PC-3 (cell line): ENCODE measurements at regions not wholly inside any gene's neighbourhood (a gene's known extent, or its start where the extent isn't known, plus 50 kb on each side); places are given as distances from the start of the nearest gene placed in this dataset.

ENCODE experiments used
- ATAC-seq: fragments of 200-7000 bp; cut with Tn5 transposase; 2 replicates; pipeline ENCODE4 v1.9.1; 2020; ENCODE audit warnings: mild to moderate bottlenecking, moderate library complexity
- BruUV-seq: library from RNA; stranded (reverse); fragments of 400-500 nt; replicated peaks from 2 replicates; lab custom pipeline; 2021; lab: Mats Ljungman, UMichigan
- CTCF ChIA-PET: fragments of 300-600 bp; sonication (Branson Sonifier 250); formaldehyde crosslinking; loops from one replicate; lab custom pipeline; 2022; ENCODE audit warnings: antibody characterized with exemption; lab: Charles Lee
- POLR2A ChIA-PET: fragments of 300-600 bp; sonication (Branson Sonifier 250); formaldehyde crosslinking; loops from one replicate; lab custom pipeline; 2022; ENCODE audit warnings: antibody characterized with exemption; ENCODE audit not compliant: unreplicated experiment; lab: Charles Lee
- DNase-seq: peaks from one replicate; pipeline ENCODE4 v3.0.0-alpha.2; 2015
- H2AFZ ChIP-seq: fragments of 300-600 bp; sonication (generic); 2 replicates; pipeline ENCODE4 v1.6.0; 2016; ENCODE audit warnings: antibody characterized with exemption, low read length
- H3F3A ChIP-seq: fragments of 300-600 bp; sonication (generic); one replicate; pipeline ENCODE4 v1.6.0; 2017; ENCODE audit warnings: antibody characterized with exemption, low read length, control low read depth, mild to moderate bottlenecking; ENCODE audit not compliant: unreplicated experiment
- H3K27ac ChIP-seq: fragments of 300-600 bp; sonication (generic); 2 replicates; pipeline ENCODE4 v1.5.1; 2016; ENCODE audit warnings: mild to moderate bottlenecking, low read length
- H3K27me3 ChIP-seq: fragments of 300-600 bp; sonication (generic); 2 replicates; pipeline ENCODE4 v1.6.1; 2016; ENCODE audit warnings: low read length, mixed read lengths
- H3K36me3 ChIP-seq: fragments of 300-600 bp; sonication (generic); 2 replicates; pipeline ENCODE4 v1.6.1; 2016; ENCODE audit warnings: low read depth, mixed run types, low read length, mixed read lengths
- H3K4me1 ChIP-seq: fragments of 300-600 bp; sonication (generic); 2 replicates; pipeline ENCODE4 v1.5.1; 2016; ENCODE audit warnings: low read length; ENCODE audit not compliant: insufficient read depth
- H3K4me2 ChIP-seq: fragments of 300-600 bp; sonication (generic); 2 replicates; pipeline ENCODE4 v1.6.0; 2016; ENCODE audit warnings: low read length
- H3K4me3 ChIP-seq: fragments of 300-600 bp; sonication (generic); 2 replicates; pipeline ENCODE4 v1.5.1; 2016; ENCODE audit warnings: mild to moderate bottlenecking, low read length, mixed read lengths
- H3K79me2 ChIP-seq: fragments of 300-600 bp; sonication (generic); 2 replicates; pipeline ENCODE4 v1.6.1; 2017; ENCODE audit warnings: low read length, mixed read lengths
- H3K9ac ChIP-seq: fragments of 300-600 bp; sonication (generic); 2 replicates; pipeline ENCODE4 v1.6.0; 2016; ENCODE audit warnings: mild to moderate bottlenecking, low read length
- H3K9me2 ChIP-seq: fragments of 300-600 bp; sonication (generic); replicated peaks from 2 replicates; pipeline ENCODE4 v1.6.1; 2016; ENCODE audit warnings: mixed run types, low read length, mixed read lengths
- H3K9me3 ChIP-seq: fragments of 300-600 bp; sonication (generic); 2 replicates; pipeline ENCODE4 v1.6.1; 2016; ENCODE audit warnings: low read length, mixed read lengths
- H4K20me1 ChIP-seq: fragments of 300-600 bp; sonication (generic); 2 replicates; pipeline ENCODE4 v1.6.1; 2016; ENCODE audit warnings: low read length, mixed read lengths
- EZH2 ChIP-seq: fragments of 300-600 bp; sonication (generic); IDR thresholded peaks from one replicate; pipeline ENCODE4 v1.6.1; 2017; ENCODE audit warnings: antibody characterized with exemption, mild to moderate bottlenecking, low read length; ENCODE audit not compliant: unreplicated experiment
- EZH2phosphoT487 ChIP-seq: fragments of 300-600 bp; sonication (generic); IDR thresholded peaks from 2 replicates; pipeline ENCODE4 v1.6.1; 2018; ENCODE audit warnings: mild to moderate bottlenecking, antibody characterized with exemption, low read length, borderline replicate concordance
- intact Hi-C: fragments of 100-400 bp; cut with micrococcal nuclease; formaldehyde crosslinking; loops from 2 replicates; pipeline ENCODE4 v1.9.0; 2023
- TF ChIP-seq, protein P1 (sequence below): fragments of 300-600 bp; sonication (generic); conservative IDR thresholded peaks from 2 replicates; pipeline ENCODE4 v1.5.1; 2017; ENCODE audit warnings: antibody characterized with exemption, low read depth, mild to moderate bottlenecking, low read length

DNA sequence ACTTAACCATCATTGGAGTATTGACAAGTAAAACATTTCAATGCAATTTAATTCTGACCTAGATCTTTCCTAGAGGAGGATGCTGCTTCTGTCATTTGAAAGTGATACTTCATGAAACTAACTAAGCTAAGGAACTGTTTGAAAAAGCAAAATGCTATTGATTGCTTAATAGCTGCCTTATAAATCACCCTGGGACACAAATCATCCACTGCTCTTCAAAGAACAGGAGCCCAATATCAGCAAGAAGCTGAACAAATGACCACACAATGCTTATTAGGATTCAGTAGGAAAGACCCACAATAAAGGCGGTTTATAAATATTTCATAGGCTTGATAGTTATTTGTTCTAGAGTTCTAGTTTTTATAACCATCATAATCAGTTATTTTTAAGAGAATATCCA lies 216.3 kb downstream of the TEX36 start:
- DNase-seq (no peak), ATAC-seq (no peak)
- Histone ChIP-seq H3K9me3 (no peaks in the 10 kb centered on the region), H3K9me2 (no peaks in the 10 kb centered on the region), H3K27me3 (peaks cover 85% of the 10 kb centered on the region), H3K4me3 (no peak overlapping the region), H3K79me2 (no peaks in the 10 kb centered on the region), H3F3A (no peaks in the 10 kb centered on the region), H2AFZ (no peak overlapping the region), H3K36me3 (no peaks in the 10 kb centered on the region), H3K4me2 (no peak overlapping the region), H3K27ac (no peak overlapping the region), H3K9ac (no peak overlapping the region), H4K20me1 (no peaks in the 10 kb centered on the region), H3K4me1 (no peaks in the 10 kb centered on the region)
- CTCF ChIA-PET, result no interaction called here
- no peak for TF ChIP-seq EZH2phosphoT487
- TF ChIP-seq, protein P1, sequence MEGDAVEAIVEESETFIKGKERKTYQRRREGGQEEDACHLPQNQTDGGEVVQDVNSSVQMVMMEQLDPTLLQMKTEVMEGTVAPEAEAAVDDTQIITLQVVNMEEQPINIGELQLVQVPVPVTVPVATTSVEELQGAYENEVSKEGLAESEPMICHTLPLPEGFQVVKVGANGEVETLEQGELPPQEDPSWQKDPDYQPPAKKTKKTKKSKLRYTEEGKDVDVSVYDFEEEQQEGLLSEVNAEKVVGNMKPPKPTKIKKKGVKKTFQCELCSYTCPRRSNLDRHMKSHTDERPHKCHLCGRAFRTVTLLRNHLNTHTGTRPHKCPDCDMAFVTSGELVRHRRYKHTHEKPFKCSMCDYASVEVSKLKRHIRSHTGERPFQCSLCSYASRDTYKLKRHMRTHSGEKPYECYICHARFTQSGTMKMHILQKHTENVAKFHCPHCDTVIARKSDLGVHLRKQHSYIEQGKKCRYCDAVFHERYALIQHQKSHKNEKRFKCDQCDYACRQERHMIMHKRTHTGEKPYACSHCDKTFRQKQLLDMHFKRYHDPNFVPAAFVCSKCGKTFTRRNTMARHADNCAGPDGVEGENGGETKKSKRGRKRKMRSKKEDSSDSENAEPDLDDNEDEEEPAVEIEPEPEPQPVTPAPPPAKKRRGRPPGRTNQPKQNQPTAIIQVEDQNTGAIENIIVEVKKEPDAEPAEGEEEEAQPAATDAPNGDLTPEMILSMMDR, result no peak
- no peak for TF ChIP-seq EZH2
- intact Hi-C loops, result no loop called here
- POLR2A ChIA-PET, result no interaction called here
- no TSS peak for BruUV-seq

DNA sequence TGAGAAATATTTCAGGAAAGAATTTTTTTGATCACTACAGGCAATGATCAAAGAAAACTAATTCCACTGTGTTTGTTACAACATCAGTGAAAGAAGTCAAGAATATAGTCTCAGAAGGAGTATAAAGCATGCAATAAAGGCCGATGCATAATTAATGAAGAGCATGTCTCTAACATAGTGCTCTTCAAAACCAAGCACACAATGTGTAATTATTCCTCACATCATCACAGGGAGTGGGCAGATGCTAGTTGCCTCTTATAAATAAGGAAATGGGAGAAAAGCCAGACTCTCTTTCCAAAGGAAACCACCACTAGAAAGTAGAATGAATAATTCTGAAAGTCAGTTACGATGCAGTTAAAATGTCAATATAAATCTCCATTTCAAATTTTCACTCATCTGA lies 220.1 kb downstream of the TEX36 start:
- CTCF ChIA-PET, result no interaction called here

DNA sequence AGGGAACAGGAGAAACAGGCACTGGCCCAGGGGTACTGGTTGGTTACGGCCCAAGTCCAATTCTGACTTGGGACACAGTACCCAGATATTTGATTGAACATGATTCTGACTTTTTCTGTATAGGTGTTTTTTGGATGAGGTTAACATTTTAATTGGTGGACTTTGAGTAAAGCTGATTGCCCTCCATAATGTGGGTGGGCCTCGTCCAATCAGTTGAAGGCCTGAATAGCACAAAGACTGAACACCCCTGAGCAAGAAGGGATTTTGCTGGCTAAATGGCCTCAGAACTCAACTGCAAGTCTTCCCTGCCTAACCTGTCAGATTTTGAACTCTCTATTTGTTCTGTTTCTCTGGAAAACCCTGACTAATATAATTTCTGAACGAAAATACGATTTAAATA lies 222.6 kb downstream of the TEX36 start:
- CTCF ChIA-PET, result no interaction called here
- no TSS peak for BruUV-seq
- POLR2A ChIA-PET, result no interaction called here

More for the DNA sequence above, 220.1 kb downstream of the TEX36 start:
- Histone ChIP-seq H3K79me2 (no peaks in the 10 kb centered on the region), H3K27me3 (peaks cover 65% of the 10 kb centered on the region), H3K4me2 (no peak overlapping the region), H3F3A (no peaks in the 10 kb centered on the region), H3K9me2 (no peaks in the 10 kb centered on the region), H3K9me3 (no peaks in the 10 kb centered on the region), H2AFZ (no peak overlapping the region), H4K20me1 (no peaks in the 10 kb centered on the region), H3K9ac (no peak overlapping the region), H3K27ac (no peak overlapping the region), H3K4me3 (no peak overlapping the region), H3K4me1 (no peaks in the 10 kb centered on the region), H3K36me3 (no peaks in the 10 kb centered on the region)
- ATAC-seq, result no peak
- BruUV-seq, result no TSS peak
- intact Hi-C loops, result no loop called here
- POLR2A ChIA-PET, result no interaction called here
- TF ChIP-seq, protein P1, result no peak
- TF ChIP-seq EZH2phosphoT487 (no peak), EZH2 (no peak)
- DNase-seq, result no peak

More for the DNA sequence above, 222.6 kb downstream of the TEX36 start:
- Histone ChIP-seq H3K36me3 (no peaks in the 10 kb centered on the region), H3F3A (no peaks in the 10 kb centered on the region), H2AFZ (no peak overlapping the region), H3K4me3 (no peak overlapping the region), H3K27ac (no peak overlapping the region), H4K20me1 (no peaks in the 10 kb centered on the region), H3K4me1 (peaks cover 11% of the 10 kb centered on the region), H3K9ac (no peak overlapping the region), H3K9me3 (no peaks in the 10 kb centered on the region), H3K27me3 (peaks cover 48% of the 10 kb centered on the region), H3K4me2 (no peak overlapping the region), H3K9me2 (no peaks in the 10 kb centered on the region), H3K79me2 (no peaks in the 10 kb centered on the region)
- TF ChIP-seq, protein P1, result no peak
- TF ChIP-seq EZH2phosphoT487 (no peak), EZH2 (no peak)
- intact Hi-C loops, result no loop called here
- no peak for ATAC-seq
- no peak for DNase-seq
